Transverse colon (tissue), 3 donors: ENCODE measurements at regions not wholly inside any gene's neighbourhood (a gene's known extent, or its start where the extent isn't known, plus 50 kb on each side); places are given as distances from the start of the nearest gene placed in this dataset.

Experiments
- CTCF ChIP-seq, 5 experiments: fragments of 200-600 bp in 3 of 5; fragments of 450-650 bp in 2 of 5; sonication (generic) in 3 of 5; IDR thresholded peaks; 1 replicate in 2 of 5; 2 replicates in 3 of 5; pipeline ENCODE4 v1.5.1; 2016 to 2017; ENCODE audit warnings: antibody characterized with exemption in 5 of 5, inconsistent platforms in 3 of 5, mild to moderate bottlenecking in 2 of 5, moderate library complexity in 1 of 5
- EP300 ChIP-seq: sonication (generic); formaldehyde crosslinking; IDR thresholded peaks from one replicate; pipeline ENCODE4 v1.6.1; 2017; ENCODE audit warnings: antibody characterized with exemption, low read depth
- POLR2A ChIP-seq: fragments of 450-650 bp; IDR thresholded peaks from one replicate; pipeline ENCODE4 v1.6.1; 2016; ENCODE audit warnings: antibody characterized with exemption, mild to moderate bottlenecking, moderate library complexity

- no peak for TF ChIP-seq CTCF (IDR thresholded peaks at IDR 0.05)
- no peak for TF ChIP-seq POLR2A
- TF ChIP-seq EP300 = no peak
Measured at GRCh38 chr12:85626784-85627171, 209.4 kb downstream of the RASSF9 start.
